K562 (cell line): ENCODE measurements at regions not wholly inside any gene's neighbourhood (a gene's known extent, or its start where the extent isn't known, plus 50 kb on each side); places are given as distances from the start of the nearest gene placed in this dataset.

Source experiments
- E2F8 ChIP-seq: fragments of 450-650 bp; IDR thresholded peaks from 2 replicates; pipeline ENCODE4 v1.7.1; 2018; ENCODE audit warnings: mild to moderate bottlenecking, low read depth; ENCODE audit not compliant: partially characterized antibody
- MAFG ChIP-seq: fragments of 450-650 bp; conservative IDR thresholded peaks from 2 replicates; pipeline ENCODE4 v1.6.1; 2016; ENCODE audit warnings: missing genetic modification characterization, missing compliant biosample characterization
- MAX ChIP-seq: sonication (generic); formaldehyde crosslinking; IDR thresholded peaks from 2 replicates; pipeline ENCODE4 v1.9.0; 2022; ENCODE audit warnings: mild to moderate bottlenecking, missing genetic modification reagents
- NBN ChIP-seq: fragments of 450-650 bp; IDR thresholded peaks from 2 replicates; pipeline ENCODE4 v1.6.1; 2016; ENCODE audit warnings: low read depth, mild to moderate bottlenecking
- NELFE ChIP-seq: IDR thresholded peaks from 2 replicates; pipeline ENCODE4 v1.6.1; 2011; ENCODE audit warnings: mild to moderate bottlenecking; ENCODE audit not compliant: insufficient read depth, insufficient read length
- NR2C1 ChIP-seq, 2 experiments: fragments of 450-650 bp; IDR thresholded peaks; 2 replicates each; pipeline ENCODE4 v1.6.1; 2017; ENCODE audit warnings: mild to moderate bottlenecking in 2 of 2, antibody characterized with exemption in 1 of 2, inconsistent platforms in 1 of 2, missing compliant biosample characterization in 1 of 2, missing genetic modification characterization in 1 of 2
- SRSF7 ChIP-seq: fragments of 200-400 bp; formaldehyde crosslinking; optimal IDR thresholded peaks from 2 replicates; pipeline ENCODE3; 2017; ENCODE audit warnings: mild to moderate bottlenecking, low read depth, low read length
- TF ChIP-seq, protein P1 (sequence below), 2 experiments: fragments of 450-650 bp in 1 of 2; sonication (generic) in 1 of 2; formaldehyde crosslinking in 1 of 2; IDR thresholded peaks in 1 of 2; conservative IDR thresholded peaks in 1 of 2; 2 replicates each; pipeline versions ENCODE4 v1.6.1 to v1.8.1; 2016 to 2023; ENCODE audit warnings: mild to moderate bottlenecking in 2 of 2, moderate library complexity in 2 of 2, inconsistent platforms in 1 of 2, missing genetic modification reagents in 1 of 2
- TF ChIP-seq, protein P2 (sequence below): fragments of 250-450 bp; sonication (Bioruptor Pico); IDR thresholded peaks from 2 replicates; pipeline ENCODE4 v1.8.0; 2021; ENCODE audit warnings: moderate library complexity, mild to moderate bottlenecking, inconsistent platforms
- TF ChIP-seq, protein P3 (sequence below): fragments of 250-450 bp; sonication (Bioruptor Pico); IDR thresholded peaks from 2 replicates; pipeline ENCODE4 v1.5.0; 2021; ENCODE audit warnings: mild to moderate bottlenecking, borderline replicate concordance
- TF ChIP-seq, protein P4 (sequence below): fragments of 450-650 bp; IDR thresholded peaks from 2 replicates; pipeline ENCODE4 v1.6.1; 2017; ENCODE audit warnings: antibody characterized with exemption, mild to moderate bottlenecking

DNA sequence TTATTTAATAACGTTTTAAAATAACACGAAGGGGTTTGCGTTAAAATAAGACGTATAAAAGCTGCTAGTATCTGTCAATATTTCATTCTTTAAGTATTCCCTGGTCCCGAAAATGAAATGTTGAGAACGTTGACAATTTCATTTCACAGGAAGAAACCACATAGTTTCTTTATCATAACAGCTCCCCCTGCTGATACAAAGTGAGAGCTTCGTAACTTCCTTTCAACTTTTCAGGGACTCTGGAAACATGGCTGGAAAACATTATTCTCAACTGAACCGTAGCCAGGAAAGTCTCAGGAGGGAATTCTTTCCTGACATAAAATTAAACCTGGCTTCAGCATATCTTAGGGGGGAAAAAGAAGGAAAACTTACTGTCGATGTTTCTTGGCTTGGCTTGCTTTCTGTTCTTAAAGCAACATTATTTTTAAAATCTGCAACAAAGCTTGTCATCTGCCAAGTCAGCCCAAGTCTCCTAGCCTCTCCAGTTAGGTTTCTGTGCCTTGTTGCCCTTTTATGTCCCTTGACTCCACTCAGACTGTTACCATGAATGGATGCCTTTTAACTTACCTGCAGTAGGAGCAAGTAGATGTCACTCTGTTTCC, 122.9 kb upstream of the DAB2 start (continued):
- no peak for TF ChIP-seq MAFG (tag)
- TF ChIP-seq, protein P1, sequence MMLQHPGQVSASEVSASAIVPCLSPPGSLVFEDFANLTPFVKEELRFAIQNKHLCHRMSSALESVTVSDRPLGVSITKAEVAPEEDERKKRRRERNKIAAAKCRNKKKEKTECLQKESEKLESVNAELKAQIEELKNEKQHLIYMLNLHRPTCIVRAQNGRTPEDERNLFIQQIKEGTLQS (IDR thresholded peaks at IDR 0.05): no peak
- TF ChIP-seq, protein P1 (CRISPR knock-in tag; conservative IDR thresholded peaks at IDR 0.05): no peak
- TF ChIP-seq E2F8: no peak
- no peak for TF ChIP-seq MAX (CRISPR knock-in tag)
- TF ChIP-seq NBN: no peak
- no peak for TF ChIP-seq SRSF7
- no peak for TF ChIP-seq NELFE
- TF ChIP-seq, protein P2, sequence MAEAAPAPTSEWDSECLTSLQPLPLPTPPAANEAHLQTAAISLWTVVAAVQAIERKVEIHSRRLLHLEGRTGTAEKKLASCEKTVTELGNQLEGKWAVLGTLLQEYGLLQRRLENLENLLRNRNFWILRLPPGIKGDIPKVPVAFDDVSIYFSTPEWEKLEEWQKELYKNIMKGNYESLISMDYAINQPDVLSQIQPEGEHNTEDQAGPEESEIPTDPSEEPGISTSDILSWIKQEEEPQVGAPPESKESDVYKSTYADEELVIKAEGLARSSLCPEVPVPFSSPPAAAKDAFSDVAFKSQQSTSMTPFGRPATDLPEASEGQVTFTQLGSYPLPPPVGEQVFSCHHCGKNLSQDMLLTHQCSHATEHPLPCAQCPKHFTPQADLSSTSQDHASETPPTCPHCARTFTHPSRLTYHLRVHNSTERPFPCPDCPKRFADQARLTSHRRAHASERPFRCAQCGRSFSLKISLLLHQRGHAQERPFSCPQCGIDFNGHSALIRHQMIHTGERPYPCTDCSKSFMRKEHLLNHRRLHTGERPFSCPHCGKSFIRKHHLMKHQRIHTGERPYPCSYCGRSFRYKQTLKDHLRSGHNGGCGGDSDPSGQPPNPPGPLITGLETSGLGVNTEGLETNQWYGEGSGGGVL (CRISPR knock-in tag): no peak
- TF ChIP-seq, protein P3, sequence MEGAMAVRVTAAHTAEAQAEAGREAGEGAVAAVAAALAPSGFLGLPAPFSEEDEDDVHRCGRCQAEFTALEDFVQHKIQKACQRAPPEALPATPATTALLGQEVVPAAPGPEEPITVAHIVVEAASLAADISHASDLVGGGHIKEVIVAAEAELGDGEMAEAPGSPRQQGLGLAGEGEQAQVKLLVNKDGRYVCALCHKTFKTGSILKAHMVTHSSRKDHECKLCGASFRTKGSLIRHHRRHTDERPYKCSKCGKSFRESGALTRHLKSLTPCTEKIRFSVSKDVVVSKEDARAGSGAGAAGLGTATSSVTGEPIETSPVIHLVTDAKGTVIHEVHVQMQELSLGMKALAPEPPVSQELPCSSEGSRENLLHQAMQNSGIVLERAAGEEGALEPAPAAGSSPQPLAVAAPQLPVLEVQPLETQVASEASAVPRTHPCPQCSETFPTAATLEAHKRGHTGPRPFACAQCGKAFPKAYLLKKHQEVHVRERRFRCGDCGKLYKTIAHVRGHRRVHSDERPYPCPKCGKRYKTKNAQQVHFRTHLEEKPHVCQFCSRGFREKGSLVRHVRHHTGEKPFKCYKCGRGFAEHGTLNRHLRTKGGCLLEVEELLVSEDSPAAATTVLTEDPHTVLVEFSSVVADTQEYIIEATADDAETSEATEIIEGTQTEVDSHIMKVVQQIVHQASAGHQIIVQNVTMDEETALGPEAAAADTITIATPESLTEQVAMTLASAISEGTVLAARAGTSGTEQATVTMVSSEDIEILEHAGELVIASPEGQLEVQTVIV: no peak; the same call in 1 of the 2 replicates
- TF ChIP-seq, protein P4, sequence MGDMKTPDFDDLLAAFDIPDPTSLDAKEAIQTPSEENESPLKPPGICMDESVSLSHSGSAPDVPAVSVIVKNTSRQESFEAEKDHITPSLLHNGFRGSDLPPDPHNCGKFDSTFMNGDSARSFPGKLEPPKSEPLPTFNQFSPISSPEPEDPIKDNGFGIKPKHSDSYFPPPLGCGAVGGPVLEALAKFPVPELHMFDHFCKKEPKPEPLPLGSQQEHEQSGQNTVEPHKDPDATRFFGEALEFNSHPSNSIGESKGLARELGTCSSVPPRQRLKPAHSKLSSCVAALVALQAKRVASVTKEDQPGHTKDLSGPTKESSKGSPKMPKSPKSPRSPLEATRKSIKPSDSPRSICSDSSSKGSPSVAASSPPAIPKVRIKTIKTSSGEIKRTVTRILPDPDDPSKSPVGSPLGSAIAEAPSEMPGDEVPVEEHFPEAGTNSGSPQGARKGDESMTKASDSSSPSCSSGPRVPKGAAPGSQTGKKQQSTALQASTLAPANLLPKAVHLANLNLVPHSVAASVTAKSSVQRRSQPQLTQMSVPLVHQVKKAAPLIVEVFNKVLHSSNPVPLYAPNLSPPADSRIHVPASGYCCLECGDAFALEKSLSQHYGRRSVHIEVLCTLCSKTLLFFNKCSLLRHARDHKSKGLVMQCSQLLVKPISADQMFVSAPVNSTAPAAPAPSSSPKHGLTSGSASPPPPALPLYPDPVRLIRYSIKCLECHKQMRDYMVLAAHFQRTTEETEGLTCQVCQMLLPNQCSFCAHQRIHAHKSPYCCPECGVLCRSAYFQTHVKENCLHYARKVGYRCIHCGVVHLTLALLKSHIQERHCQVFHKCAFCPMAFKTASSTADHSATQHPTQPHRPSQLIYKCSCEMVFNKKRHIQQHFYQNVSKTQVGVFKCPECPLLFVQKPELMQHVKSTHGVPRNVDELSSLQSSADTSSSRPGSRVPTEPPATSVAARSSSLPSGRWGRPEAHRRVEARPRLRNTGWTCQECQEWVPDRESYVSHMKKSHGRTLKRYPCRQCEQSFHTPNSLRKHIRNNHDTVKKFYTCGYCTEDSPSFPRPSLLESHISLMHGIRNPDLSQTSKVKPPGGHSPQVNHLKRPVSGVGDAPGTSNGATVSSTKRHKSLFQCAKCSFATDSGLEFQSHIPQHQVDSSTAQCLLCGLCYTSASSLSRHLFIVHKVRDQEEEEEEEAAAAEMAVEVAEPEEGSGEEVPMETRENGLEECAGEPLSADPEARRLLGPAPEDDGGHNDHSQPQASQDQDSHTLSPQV: no peak
- no peak for TF ChIP-seq NR2C1 (IDR thresholded peaks at IDR 0.05)
- no peak for TF ChIP-seq NR2C1 (tag; IDR thresholded peaks at IDR 0.05)
